Erythroblast (primary cell): ENCODE measurements at regions not wholly inside any gene's neighbourhood (a gene's known extent, or its start where the extent isn't known, plus 50 kb on each side); places are given as distances from the start of the nearest gene placed in this dataset.

Source experiments
- GATA1 ChIP-seq: IDR thresholded peaks from 2 replicates; pipeline ENCODE4 v1.6.1; 2011; ENCODE audit warnings: low read depth, mild to moderate bottlenecking, control low read depth, low read length, moderate library complexity
- POLR2A ChIP-seq: IDR thresholded peaks from 2 replicates; pipeline ENCODE4 v1.6.1; 2011; ENCODE audit warnings: mild to moderate bottlenecking, low read length

DNA sequence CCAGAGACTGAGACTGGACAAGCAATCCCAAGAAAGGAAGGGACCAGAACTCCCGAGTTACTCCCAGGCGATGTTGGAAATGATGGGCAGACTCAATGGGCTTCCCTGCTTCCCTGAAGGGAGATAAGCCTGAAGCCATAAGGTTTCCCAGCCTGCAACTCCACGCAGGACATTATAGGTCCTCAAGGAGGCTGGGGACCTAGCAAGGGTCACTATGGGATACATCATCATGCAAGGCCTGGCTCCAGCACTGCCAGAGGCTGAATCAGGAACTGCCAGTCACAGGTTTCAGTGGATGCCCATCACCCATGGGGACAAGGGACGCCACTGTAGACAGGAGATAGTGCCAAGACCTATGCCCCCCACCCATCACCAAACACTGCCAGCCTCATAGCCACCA is 338.7 kb downstream of the IRS2 start:
- TF ChIP-seq POLR2A: no peak
- no peak for TF ChIP-seq GATA1
